Urothelium cell line (cell line): ENCODE measurements at regions not wholly inside any gene's neighbourhood (a gene's known extent, or its start where the extent isn't known, plus 50 kb on each side); places are given as distances from the start of the nearest gene placed in this dataset.
A peak's percentile ranks its signal among the peaks of the same experiment; 100 is the strongest.

Source experiments
- DNase-seq: peaks from one replicate; pipeline ENCODE4 v3.0.0; 2011; ENCODE audit warnings: low spot score, mixed read lengths
- FAIRE-seq: peaks from 2 replicates; lab custom pipeline; 2011; peaks lifted over from hg19 to GRCh38; lab: Jason Lieb, UNC

GRCh38 chr19:30674656-30675055 lies 302.5 kb downstream of the ZNF536 start:
- no peak for DNase-seq
- FAIRE-seq: no peak

- FAIRE-seq: no peak
These were observed 301.2 kb downstream of the ZNF536 start for GRCh38 chr19:30673336-30673735.

GRCh38 chr19:30672926-30673325 lies 300.7 kb downstream of the ZNF536 start:
- no peak for DNase-seq
- no peak for FAIRE-seq

More at GRCh38 chr19:30673336-30673735, 301.2 kb downstream of the ZNF536 start:
- DNase-seq: no peak

- no peak for FAIRE-seq
- peak; percentile 13 for DNase-seq
These were observed 299.5 kb downstream of the ZNF536 start for GRCh38 chr19:30671622-30672051.

- DNase-seq (no peak), FAIRE-seq (no peak)
These were observed 299.1 kb downstream of the ZNF536 start for GRCh38 chr19:30671367-30671619.

- DNase-seq (no peak), FAIRE-seq (no peak)
These were observed 298.6 kb downstream of the ZNF536 start for GRCh38 chr19:30670562-30671366.

- FAIRE-seq (no peak), DNase-seq (peak; percentile 49)
These were observed 297.8 kb downstream of the ZNF536 start for GRCh38 chr19:30670011-30670329.

- FAIRE-seq: no peak
- peak; percentile 73 for DNase-seq
These were observed 297.3 kb downstream of the ZNF536 start for GRCh38 chr19:30669329-30670010.

- FAIRE-seq (no peak), DNase-seq (no peak)
These were observed 296.5 kb downstream of the ZNF536 start for GRCh38 chr19:30668521-30669155.

- DNase-seq (no peak), FAIRE-seq (no peak)
These were observed 295.6 kb downstream of the ZNF536 start for GRCh38 chr19:30667746-30668145.

- FAIRE-seq (no peak), DNase-seq (no peak)
These were observed 295.0 kb downstream of the ZNF536 start for GRCh38 chr19:30667227-30667626.

GRCh38 chr19:30666301-30666803 lies 294.2 kb downstream of the ZNF536 start:
- FAIRE-seq (no peak), DNase-seq (peak; percentile 57)

GRCh38 chr19:30665449-30665848 lies 293.3 kb downstream of the ZNF536 start:
- DNase-seq: no peak

GRCh38 chr19:30663611-30664174 lies 291.5 kb downstream of the ZNF536 start:
- no peak for DNase-seq
- FAIRE-seq: no peak

More at GRCh38 chr19:30665449-30665848, 293.3 kb downstream of the ZNF536 start:
- no peak for FAIRE-seq

- peak; percentile 36 for DNase-seq
- no peak for FAIRE-seq
These were observed 290.2 kb downstream of the ZNF536 start for GRCh38 chr19:30662211-30662861.

- DNase-seq (no peak), FAIRE-seq (no peak)
These were observed 287.5 kb downstream of the ZNF536 start for GRCh38 chr19:30659638-30660037.

GRCh38 chr19:30656520-30657100 lies 284.4 kb downstream of the ZNF536 start:
- FAIRE-seq: no peak
- DNase-seq: no peak

- FAIRE-seq (no peak), DNase-seq (no peak)
These were observed 281.6 kb downstream of the ZNF536 start for GRCh38 chr19:30653646-30654386.

GRCh38 chr19:30652751-30653150 lies 280.6 kb downstream of the ZNF536 start:
- FAIRE-seq (no peak), DNase-seq (no peak)

GRCh38 chr19:30651691-30652090 lies 279.5 kb downstream of the ZNF536 start:
- DNase-seq (no peak), FAIRE-seq (no peak)
